ENCODE measurements at regions not wholly inside any gene's neighbourhood (a gene's known extent, or its start where the extent isn't known, plus 50 kb on each side); places are given as distances from the start of the nearest gene placed in this dataset.

GRCh38 chr6:146876271-146877151, 277.7 kb downstream of the ADGB start:
- TF ChIP-seq, protein P1, sequence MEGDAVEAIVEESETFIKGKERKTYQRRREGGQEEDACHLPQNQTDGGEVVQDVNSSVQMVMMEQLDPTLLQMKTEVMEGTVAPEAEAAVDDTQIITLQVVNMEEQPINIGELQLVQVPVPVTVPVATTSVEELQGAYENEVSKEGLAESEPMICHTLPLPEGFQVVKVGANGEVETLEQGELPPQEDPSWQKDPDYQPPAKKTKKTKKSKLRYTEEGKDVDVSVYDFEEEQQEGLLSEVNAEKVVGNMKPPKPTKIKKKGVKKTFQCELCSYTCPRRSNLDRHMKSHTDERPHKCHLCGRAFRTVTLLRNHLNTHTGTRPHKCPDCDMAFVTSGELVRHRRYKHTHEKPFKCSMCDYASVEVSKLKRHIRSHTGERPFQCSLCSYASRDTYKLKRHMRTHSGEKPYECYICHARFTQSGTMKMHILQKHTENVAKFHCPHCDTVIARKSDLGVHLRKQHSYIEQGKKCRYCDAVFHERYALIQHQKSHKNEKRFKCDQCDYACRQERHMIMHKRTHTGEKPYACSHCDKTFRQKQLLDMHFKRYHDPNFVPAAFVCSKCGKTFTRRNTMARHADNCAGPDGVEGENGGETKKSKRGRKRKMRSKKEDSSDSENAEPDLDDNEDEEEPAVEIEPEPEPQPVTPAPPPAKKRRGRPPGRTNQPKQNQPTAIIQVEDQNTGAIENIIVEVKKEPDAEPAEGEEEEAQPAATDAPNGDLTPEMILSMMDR (conservative IDR thresholded peaks at IDR 0.05 in 1 of 2, IDR thresholded peaks at IDR 0.05 in 1 of 2; ENCODE audit: extremely low read depth in 1 of 2, insufficient read depth in 1 of 2, low read depth in 1 of 2, low read length in 2 of 2): no peak
- no peak for TF ChIP-seq EZH2 (IDR thresholded peaks at IDR 0.05; ENCODE audit: borderline replicate concordance, low read length)
